ENCODE measurements at regions not wholly inside any gene's neighbourhood (a gene's known extent, or its start where the extent isn't known, plus 50 kb on each side); places are given as distances from the start of the nearest gene placed in this dataset.

DNA sequence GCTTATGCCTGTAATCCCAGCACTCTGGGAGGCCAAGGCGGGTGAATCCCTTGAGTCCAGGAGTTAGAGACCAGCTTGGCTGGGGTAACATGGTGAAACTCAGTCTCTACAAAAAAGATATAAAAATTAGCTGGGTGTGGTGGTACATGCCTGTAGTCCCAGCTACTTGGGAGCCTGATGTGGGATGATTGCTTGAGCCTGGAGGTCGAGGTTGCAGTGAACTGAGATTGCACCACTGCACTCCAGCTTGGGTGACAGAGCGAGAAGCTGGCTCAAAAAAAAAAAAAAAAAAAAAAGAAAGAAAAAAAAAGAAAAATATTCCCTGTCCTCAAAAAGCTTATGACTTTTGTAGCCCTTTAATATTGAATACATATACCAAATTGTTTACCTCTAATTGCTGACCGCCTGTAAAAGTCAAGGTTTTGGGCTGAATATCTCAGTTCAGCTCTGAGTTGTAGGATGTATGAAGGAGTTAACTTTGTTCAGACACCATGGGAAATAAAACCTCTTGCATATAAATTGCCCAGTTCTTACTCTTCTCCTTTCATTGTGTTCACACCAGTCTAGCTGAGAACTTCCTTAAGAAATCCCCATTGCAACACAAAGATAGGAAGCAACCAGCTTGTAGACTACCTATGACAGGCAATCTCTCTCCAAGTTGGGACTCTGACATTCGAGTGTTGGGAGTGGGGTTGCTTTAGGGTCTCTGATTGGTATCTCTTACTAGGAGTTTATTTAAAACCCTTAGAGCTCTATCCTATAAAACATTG lies 97.6 kb upstream of the RASGRP1 start:
- ATAC-seq (no peak), DNase-seq (no peak)
- Histone ChIP-seq H3K4me1 (no peaks in the 10 kb centered on the region), H3K36me3 (no peaks in the 10 kb centered on the region), H3K27me3 (no peaks in the 10 kb centered on the region), H3K9me3 (no peaks in the 10 kb centered on the region), H3K4me3 (no peak overlapping the region), H3K27ac (no peak overlapping the region)
- TF ChIP-seq, protein P1, sequence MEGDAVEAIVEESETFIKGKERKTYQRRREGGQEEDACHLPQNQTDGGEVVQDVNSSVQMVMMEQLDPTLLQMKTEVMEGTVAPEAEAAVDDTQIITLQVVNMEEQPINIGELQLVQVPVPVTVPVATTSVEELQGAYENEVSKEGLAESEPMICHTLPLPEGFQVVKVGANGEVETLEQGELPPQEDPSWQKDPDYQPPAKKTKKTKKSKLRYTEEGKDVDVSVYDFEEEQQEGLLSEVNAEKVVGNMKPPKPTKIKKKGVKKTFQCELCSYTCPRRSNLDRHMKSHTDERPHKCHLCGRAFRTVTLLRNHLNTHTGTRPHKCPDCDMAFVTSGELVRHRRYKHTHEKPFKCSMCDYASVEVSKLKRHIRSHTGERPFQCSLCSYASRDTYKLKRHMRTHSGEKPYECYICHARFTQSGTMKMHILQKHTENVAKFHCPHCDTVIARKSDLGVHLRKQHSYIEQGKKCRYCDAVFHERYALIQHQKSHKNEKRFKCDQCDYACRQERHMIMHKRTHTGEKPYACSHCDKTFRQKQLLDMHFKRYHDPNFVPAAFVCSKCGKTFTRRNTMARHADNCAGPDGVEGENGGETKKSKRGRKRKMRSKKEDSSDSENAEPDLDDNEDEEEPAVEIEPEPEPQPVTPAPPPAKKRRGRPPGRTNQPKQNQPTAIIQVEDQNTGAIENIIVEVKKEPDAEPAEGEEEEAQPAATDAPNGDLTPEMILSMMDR (IDR thresholded peaks at IDR 0.05 in 4 of 5, conservative IDR thresholded peaks at IDR 0.05 in 1 of 5), result no peak
- TF ChIP-seq POLR2A (IDR thresholded peaks at IDR 0.05), result no peak
- intact Hi-C loops (cut with DNase I; ENCODE audit: low total_unique reads) (no loop called here), in situ Hi-C loops (cut with MboI; ENCODE audit: low sequenced_read_pairs in 4 of 4) (no loop called here)

DNA sequence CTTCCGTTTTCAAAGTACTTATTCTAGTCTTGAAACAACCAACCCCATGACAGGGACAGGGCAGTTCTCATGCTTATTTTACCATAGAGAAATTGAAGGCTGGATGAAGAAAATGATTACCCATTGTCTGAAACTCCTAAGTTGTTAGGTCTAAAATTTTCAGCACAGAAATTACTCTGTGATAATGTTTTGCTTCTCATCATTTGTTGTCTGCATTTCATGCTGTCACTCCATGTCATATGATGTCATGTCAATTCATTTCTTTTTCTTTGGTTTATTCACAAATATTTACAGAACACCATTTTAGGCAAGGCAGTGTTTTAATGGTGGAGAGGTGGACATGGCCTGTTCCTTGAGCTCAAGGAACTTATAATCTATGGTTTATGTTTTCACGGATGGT lies 98.2 kb upstream of the RASGRP1 start:
- intact Hi-C loops (cut with DNase I; ENCODE audit: low total_unique reads), result no loop called here
- no peak overlapping the region for H3K4me3 ChIP-seq
- no peaks in the 10 kb centered on the region for H3K9me3 ChIP-seq
- no peaks in the 10 kb centered on the region for H3K4me1 ChIP-seq
- ATAC-seq, result no peak
- H3K36me3 ChIP-seq, result no peaks in the 10 kb centered on the region
- in situ Hi-C loops (cut with MboI; ENCODE audit: low sequenced_read_pairs in 4 of 4), result no loop called here
- no peak overlapping the region for H3K27ac ChIP-seq
- no peak for TF ChIP-seq POLR2A (IDR thresholded peaks at IDR 0.05)
- TF ChIP-seq, protein P1 (IDR thresholded peaks at IDR 0.05 in 4 of 5, conservative IDR thresholded peaks at IDR 0.05 in 1 of 5), result no peak
- no peak for DNase-seq
- H3K27me3 ChIP-seq, result no peaks in the 10 kb centered on the region

DNA sequence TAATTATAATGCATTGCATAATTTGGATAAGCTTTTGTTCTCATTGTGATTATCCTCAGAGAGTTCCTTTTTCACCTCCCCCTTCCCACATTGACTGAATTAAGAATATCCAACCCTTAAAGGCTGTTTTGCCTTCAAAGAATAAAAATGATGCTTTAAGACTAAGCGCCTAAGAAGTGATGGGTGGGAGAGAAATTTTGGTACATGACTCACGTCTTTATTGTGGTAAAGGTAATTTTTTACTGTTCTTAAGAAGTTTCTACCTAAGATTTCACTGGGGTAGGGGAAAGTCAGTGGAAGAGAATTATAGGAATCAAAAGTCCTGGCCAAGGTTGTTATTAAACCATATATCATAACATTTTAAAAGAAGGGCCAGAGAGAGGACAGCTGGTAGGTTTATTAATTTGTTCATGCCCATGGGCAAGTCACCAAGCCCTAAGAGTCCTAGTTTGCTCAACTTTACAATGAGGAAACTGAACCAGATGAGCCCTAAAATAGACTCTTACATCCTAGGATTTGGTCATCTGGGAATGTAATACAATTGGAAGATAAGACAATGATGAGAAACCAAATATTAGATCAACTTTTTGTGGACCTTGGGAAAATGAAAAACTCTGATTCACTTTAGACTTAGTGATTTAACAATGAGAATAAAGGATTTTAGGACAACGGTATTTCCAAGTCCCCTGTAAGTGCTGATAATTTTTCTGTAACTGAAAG lies 101.1 kb upstream of the RASGRP1 start:
- DNase-seq (no peak), ATAC-seq (no peak)
- H3K27ac ChIP-seq, result no peak overlapping the region
- no peaks in the 10 kb centered on the region for H3K36me3 ChIP-seq
- intact Hi-C loops (cut with DNase I; ENCODE audit: low total_unique reads), result no loop called here
- TF ChIP-seq, protein P1 (IDR thresholded peaks at IDR 0.05 in 4 of 5, conservative IDR thresholded peaks at IDR 0.05 in 1 of 5), result no peak
- no peak for TF ChIP-seq POLR2A (IDR thresholded peaks at IDR 0.05)
- H3K27me3 ChIP-seq, result no peaks in the 10 kb centered on the region
- no peaks in the 10 kb centered on the region for H3K9me3 ChIP-seq
- in situ Hi-C loops (cut with MboI; ENCODE audit: low sequenced_read_pairs in 4 of 4), result no loop called here
- H3K4me3 ChIP-seq, result no peak overlapping the region
- no peaks in the 10 kb centered on the region for H3K4me1 ChIP-seq

DNA sequence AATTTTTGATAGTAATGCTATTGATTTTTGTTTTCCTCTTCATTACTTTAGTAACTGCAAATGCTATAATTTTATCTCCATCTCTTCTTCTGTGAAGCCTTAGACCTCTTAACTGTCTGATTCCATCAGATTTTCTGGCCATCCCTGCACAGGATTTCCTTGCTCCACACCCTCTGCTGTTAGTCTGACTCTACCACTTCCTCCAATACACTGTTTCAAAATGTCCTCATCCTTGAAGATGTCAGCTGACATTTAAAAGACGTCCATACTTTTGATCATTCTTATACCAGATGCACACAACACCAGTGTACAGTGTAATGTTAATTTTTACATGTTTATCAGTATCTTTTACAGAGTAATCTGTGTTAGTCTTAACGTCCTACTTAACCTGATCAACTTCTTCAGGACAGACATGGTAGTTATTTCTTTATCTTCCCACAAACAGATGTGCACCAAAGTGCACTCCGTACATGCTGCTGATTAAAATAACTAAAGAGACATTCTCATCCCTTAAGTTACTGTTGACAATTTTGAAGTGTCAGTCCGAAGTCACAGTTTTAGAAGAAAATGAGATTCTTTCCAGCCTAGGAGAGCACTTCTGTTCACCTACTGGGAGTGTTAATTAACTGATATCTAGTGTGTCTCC lies 102.4 kb upstream of the RASGRP1 start:
- Histone ChIP-seq H3K4me1 (no peaks in the 10 kb centered on the region), H3K9me3 (no peaks in the 10 kb centered on the region), H3K27me3 (no peaks in the 10 kb centered on the region), H3K4me3 (no peak overlapping the region), H3K36me3 (no peaks in the 10 kb centered on the region), H3K27ac (no peak overlapping the region)
- intact Hi-C loops (cut with DNase I; ENCODE audit: low total_unique reads) (no loop called here), in situ Hi-C loops (cut with MboI; ENCODE audit: low sequenced_read_pairs in 4 of 4) (no loop called here)
- ATAC-seq (no peak), DNase-seq (no peak)
- no peak for TF ChIP-seq POLR2A (IDR thresholded peaks at IDR 0.05)
- TF ChIP-seq, protein P1 (IDR thresholded peaks at IDR 0.05 in 4 of 5, conservative IDR thresholded peaks at IDR 0.05 in 1 of 5), result no peak
